Central memory CD8-positive, alpha-beta T cell (primary cell): ENCODE measurements at regions not wholly inside any gene's neighbourhood (a gene's known extent, or its start where the extent isn't known, plus 50 kb on each side); places are given as distances from the start of the nearest gene placed in this dataset.

Experiments used
- ATAC-seq: fragments of 150-1000 bp; cut with Tn5 transposase; replicated peaks from 2 replicates; pipeline ENCODE4 v1.10.0; 2022; ENCODE audit warnings: mild to moderate bottlenecking, moderate FRiP score, moderate number of reproducible peaks; ENCODE audit not compliant: poor library complexity, severe bottlenecking; ENCODE audit errors: extremely low read depth
- DNase-seq, 2 donors: peaks; one replicate each; pipeline ENCODE4 v3.0.0; 2021; ENCODE audit warnings: low spot score in 2 of 2
- H3K27ac Mint-ChIP-seq: one replicate; pipeline ENCODE4 v1.8.0; 2022; ENCODE audit warnings: low read depth, mild to moderate bottlenecking, moderate library complexity, mixed read lengths
- H3K27me3 Mint-ChIP-seq: one replicate; pipeline ENCODE4 v1.8.0; 2022; ENCODE audit warnings: mixed read lengths
- H3K36me3 Mint-ChIP-seq: one replicate; pipeline ENCODE4 v1.8.0; 2022; ENCODE audit warnings: mild to moderate bottlenecking, moderate library complexity, mixed read lengths; ENCODE audit not compliant: insufficient read depth
- H3K4me1 Mint-ChIP-seq: one replicate; pipeline ENCODE4 v1.8.0; 2022; ENCODE audit warnings: mixed read lengths
- H3K4me3 Mint-ChIP-seq: one replicate; pipeline ENCODE4 v1.8.0; 2022; ENCODE audit warnings: mild to moderate bottlenecking, moderate library complexity, mixed read lengths
- H3K9me3 Mint-ChIP-seq: one replicate; pipeline ENCODE4 v1.8.0; 2022; ENCODE audit warnings: mixed read lengths

GRCh38 chr5:67315082-67315989 lies 118.7 kb upstream of the CD180 start:
- DNase-seq (no peak), ATAC-seq (no peak)
- H3K4me1 Mint-ChIP-seq, result peaks cover 21% of the 10 kb centered on the region
- no peaks in the 10 kb centered on the region for H3K36me3 Mint-ChIP-seq
- no peak overlapping the region for H3K4me3 Mint-ChIP-seq
- no peaks in the 10 kb centered on the region for H3K27me3 Mint-ChIP-seq
- H3K27ac Mint-ChIP-seq, result no peak overlapping the region
- no peaks in the 10 kb centered on the region for H3K9me3 Mint-ChIP-seq

GRCh38 chr5:67311701-67312100 lies 115.1 kb upstream of the CD180 start:
- ATAC-seq (no peak), DNase-seq (no peak)
- peaks cover 44% of the 10 kb centered on the region for H3K4me1 Mint-ChIP-seq
- H3K9me3 Mint-ChIP-seq, result no peaks in the 10 kb centered on the region
- peak overlapping the region; percentile 67 for H3K27ac Mint-ChIP-seq
- no peaks in the 10 kb centered on the region for H3K36me3 Mint-ChIP-seq
- H3K4me3 Mint-ChIP-seq, result peak overlapping the region; percentile 3
- H3K27me3 Mint-ChIP-seq, result no peaks in the 10 kb centered on the region

- no peaks in the 10 kb centered on the region for H3K9me3 Mint-ChIP-seq
- H3K4me3 Mint-ChIP-seq, result peak overlapping the region; percentile 3
- ATAC-seq (peak; percentile 54), DNase-seq (no peak)
- no peaks in the 10 kb centered on the region for H3K36me3 Mint-ChIP-seq
- peaks cover 48% of the 10 kb centered on the region for H3K4me1 Mint-ChIP-seq
- no peaks in the 10 kb centered on the region for H3K27me3 Mint-ChIP-seq
- peak overlapping the region; percentile 67 for H3K27ac Mint-ChIP-seq
These were observed 114.6 kb upstream of the CD180 start for GRCh38 chr5:67311208-67311607.

- no peaks in the 10 kb centered on the region for H3K36me3 Mint-ChIP-seq
- H3K27ac Mint-ChIP-seq, result peak overlapping the region; percentile 67
- H3K9me3 Mint-ChIP-seq, result no peaks in the 10 kb centered on the region
- no peaks in the 10 kb centered on the region for H3K27me3 Mint-ChIP-seq
- peaks cover 50% of the 10 kb centered on the region for H3K4me1 Mint-ChIP-seq
- DNase-seq, result no peak
- peak; percentile 75 for ATAC-seq
- H3K4me3 Mint-ChIP-seq, result peak overlapping the region; percentile 6
These were observed 114.1 kb upstream of the CD180 start for GRCh38 chr5:67310740-67311139.

- Mint-ChIP-seq H3K27me3 (no peaks in the 10 kb centered on the region), H3K27ac (no peak overlapping the region), H3K4me3 (no peak overlapping the region), H3K36me3 (no peaks in the 10 kb centered on the region), H3K9me3 (no peaks in the 10 kb centered on the region), H3K4me1 (peaks cover 50% of the 10 kb centered on the region)
- DNase-seq (no peak), ATAC-seq (no peak)
These were observed 113.6 kb upstream of the CD180 start for GRCh38 chr5:67310169-67310568.

GRCh38 chr5:67308988-67309688 lies 112.5 kb upstream of the CD180 start:
- H3K4me3 Mint-ChIP-seq, result no peak overlapping the region
- DNase-seq (no peak), ATAC-seq (no peak)
- H3K4me1 Mint-ChIP-seq, result peaks cover 50% of the 10 kb centered on the region
- no peaks in the 10 kb centered on the region for H3K27me3 Mint-ChIP-seq
- H3K36me3 Mint-ChIP-seq, result no peaks in the 10 kb centered on the region
- H3K9me3 Mint-ChIP-seq, result no peaks in the 10 kb centered on the region
- no peak overlapping the region for H3K27ac Mint-ChIP-seq

- Mint-ChIP-seq H3K4me1 (peaks cover 49% of the 10 kb centered on the region), H3K27ac (no peak overlapping the region), H3K9me3 (no peaks in the 10 kb centered on the region), H3K36me3 (no peaks in the 10 kb centered on the region), H3K4me3 (no peak overlapping the region), H3K27me3 (no peaks in the 10 kb centered on the region)
- DNase-seq (no peak), ATAC-seq (no peak)
These were observed 110.5 kb upstream of the CD180 start for GRCh38 chr5:67306965-67307607.

- Mint-ChIP-seq H3K4me1 (peaks cover 41% of the 10 kb centered on the region), H3K27ac (no peak overlapping the region), H3K4me3 (no peak overlapping the region), H3K27me3 (no peaks in the 10 kb centered on the region), H3K36me3 (no peaks in the 10 kb centered on the region), H3K9me3 (no peaks in the 10 kb centered on the region)
- no peak for DNase-seq
- ATAC-seq, result no peak
These were observed 109.5 kb upstream of the CD180 start for GRCh38 chr5:67305913-67306710.

- H3K27me3 Mint-ChIP-seq, result no peaks in the 10 kb centered on the region
- no peak overlapping the region for H3K4me3 Mint-ChIP-seq
- H3K9me3 Mint-ChIP-seq, result no peaks in the 10 kb centered on the region
- DNase-seq, result no peak
- no peak overlapping the region for H3K27ac Mint-ChIP-seq
- H3K4me1 Mint-ChIP-seq, result peaks cover 41% of the 10 kb centered on the region
- no peaks in the 10 kb centered on the region for H3K36me3 Mint-ChIP-seq
- ATAC-seq, result no peak
These were observed 108.8 kb upstream of the CD180 start for GRCh38 chr5:67305401-67305800.

GRCh38 chr5:67303356-67303755 lies 106.8 kb upstream of the CD180 start:
- H3K36me3 Mint-ChIP-seq, result no peaks in the 10 kb centered on the region
- ATAC-seq (no peak), DNase-seq (no peak)
- H3K4me1 Mint-ChIP-seq, result peaks cover 40% of the 10 kb centered on the region
- no peaks in the 10 kb centered on the region for H3K9me3 Mint-ChIP-seq
- no peak overlapping the region for H3K27ac Mint-ChIP-seq
- H3K27me3 Mint-ChIP-seq, result no peaks in the 10 kb centered on the region
- no peak overlapping the region for H3K4me3 Mint-ChIP-seq

GRCh38 chr5:67301285-67301903 lies 104.8 kb upstream of the CD180 start:
- H3K27me3 Mint-ChIP-seq, result no peaks in the 10 kb centered on the region
- no peaks in the 10 kb centered on the region for H3K9me3 Mint-ChIP-seq
- no peaks in the 10 kb centered on the region for H3K36me3 Mint-ChIP-seq
- ATAC-seq (no peak), DNase-seq (no peak)
- H3K4me1 Mint-ChIP-seq, result peaks cover 28% of the 10 kb centered on the region
- no peak overlapping the region for H3K27ac Mint-ChIP-seq
- no peak overlapping the region for H3K4me3 Mint-ChIP-seq

- ATAC-seq (no peak), DNase-seq (no peak)
- Mint-ChIP-seq H3K4me3 (no peak overlapping the region), H3K4me1 (peaks cover 24% of the 10 kb centered on the region), H3K27ac (peak overlapping the region; percentile 30), H3K36me3 (no peaks in the 10 kb centered on the region), H3K9me3 (no peaks in the 10 kb centered on the region), H3K27me3 (no peaks in the 10 kb centered on the region)
These were observed 103.7 kb upstream of the CD180 start for GRCh38 chr5:67300326-67300725.
